NCI-H1930 (cell line): ENCODE measurements at regions not wholly inside any gene's neighbourhood (a gene's known extent, or its start where the extent isn't known, plus 50 kb on each side); places are given as distances from the start of the nearest gene placed in this dataset.
"Not testable (repeated sequence)": the region's sequence is repeated elsewhere in the genome, so short reads cannot be mapped to it uniquely, and the experiment has no call there.

ENCODE experiments used
- DNase-seq, 2 experiments: peaks; one replicate each; lab custom pipeline; 2025; lab: John Stamatoyannopoulos, UW

DNA sequence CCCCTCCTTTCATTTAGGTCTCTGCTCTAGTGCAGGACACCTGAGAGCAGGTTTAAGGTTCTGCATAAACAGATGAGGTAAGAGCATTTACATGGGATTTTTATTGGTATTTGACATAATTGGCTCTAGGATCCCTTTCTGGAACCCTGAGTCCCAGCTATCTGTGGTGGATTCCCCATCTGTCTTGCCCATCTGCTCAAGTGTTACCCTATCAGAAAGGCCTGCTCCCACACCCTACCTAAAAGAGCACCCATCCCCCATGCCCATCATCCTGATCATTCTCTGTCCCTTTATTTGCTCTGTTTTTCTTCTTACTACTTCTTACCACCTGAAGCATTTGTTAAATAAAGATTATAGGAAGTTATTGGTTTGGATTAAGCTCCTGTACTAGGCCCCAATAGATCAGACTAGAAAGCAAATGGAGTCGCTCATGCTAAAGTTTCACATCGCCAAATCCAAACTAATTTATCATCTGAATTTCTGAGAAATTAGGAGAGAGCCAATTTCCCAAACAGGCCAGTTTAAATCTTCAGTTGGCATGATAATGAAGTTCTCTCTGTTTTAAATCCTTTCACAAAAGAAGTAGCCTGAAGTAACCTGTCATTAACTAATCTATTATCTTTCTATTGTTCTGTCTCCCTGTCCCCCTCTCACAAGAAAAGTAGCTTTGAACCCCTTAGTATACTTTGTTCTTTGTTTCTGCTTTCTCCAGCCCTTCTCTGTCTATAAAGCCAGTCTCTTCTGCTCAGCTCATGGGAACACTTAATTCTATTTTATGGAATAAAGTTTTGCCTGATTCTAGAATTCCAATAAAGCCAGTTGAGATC is 178.6 kb downstream of the ZNF674 start:
- no peak for DNase-seq

DNA sequence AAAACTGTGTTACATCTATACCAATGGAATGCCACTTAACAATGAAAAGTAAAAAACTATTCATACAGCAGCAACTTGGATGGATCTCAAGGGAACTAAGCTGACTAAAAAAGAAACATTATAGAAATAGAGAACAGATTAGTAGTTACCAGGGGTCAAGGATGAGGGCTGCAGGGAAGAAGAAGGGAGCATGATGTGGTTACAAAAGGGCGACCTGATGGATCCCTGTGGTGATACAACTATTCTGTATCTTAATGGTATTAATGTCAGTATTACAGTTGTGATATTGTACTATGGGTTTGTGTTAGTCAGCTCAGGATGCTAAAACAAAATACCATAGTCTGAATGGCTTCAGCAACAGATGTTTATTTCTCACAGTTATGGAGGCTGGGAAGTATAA is 190.7 kb downstream of the ZNF674 start:
- no peak for DNase-seq

DNA sequence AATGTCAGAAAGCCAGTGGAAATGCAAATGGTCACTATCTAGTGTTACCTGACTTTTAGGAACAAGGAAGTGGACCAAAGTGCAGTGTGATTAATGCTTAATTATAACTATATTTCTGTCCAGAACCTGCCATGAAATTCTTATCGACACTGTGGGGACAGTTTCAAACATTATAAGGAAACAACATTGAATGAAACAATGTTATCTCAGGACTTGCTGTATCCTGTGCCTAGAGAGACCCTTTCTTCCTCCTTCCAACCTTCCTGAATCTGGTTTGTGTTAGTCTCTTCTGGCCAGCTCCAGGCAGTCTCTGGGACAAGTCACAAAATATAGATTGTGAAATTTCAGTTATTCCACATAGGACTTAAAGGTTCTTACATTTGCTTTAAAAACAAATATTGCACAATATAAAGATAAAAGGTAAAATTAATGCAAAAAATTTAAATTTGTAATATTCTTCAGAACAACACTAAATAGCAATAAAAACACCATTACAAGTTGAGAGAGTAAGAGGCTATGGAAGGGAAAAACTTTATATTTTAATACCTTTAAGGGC is 203.4 kb downstream of the ZNF674 start:
- DNase-seq: no peak

DNA sequence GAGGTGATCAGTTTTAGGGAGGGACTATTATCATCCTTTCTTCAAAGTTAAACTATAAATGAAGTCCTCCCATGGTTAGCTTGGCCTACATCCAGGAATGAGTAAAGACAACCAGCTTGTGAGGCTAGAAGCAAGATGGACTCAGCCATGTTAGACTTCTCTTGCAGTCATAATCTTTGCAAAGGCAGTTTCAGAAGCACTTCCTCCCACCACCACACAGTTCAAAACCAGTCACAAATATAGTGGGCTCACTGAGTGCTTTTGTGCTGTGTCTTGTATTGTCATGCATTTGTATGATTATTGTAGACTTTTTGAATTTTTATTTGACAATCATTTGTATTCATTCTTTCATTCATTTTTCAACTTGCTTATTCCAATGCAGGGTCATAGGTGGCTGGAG is 204.5 kb downstream of the ZNF674 start:
- no peak for DNase-seq

DNA sequence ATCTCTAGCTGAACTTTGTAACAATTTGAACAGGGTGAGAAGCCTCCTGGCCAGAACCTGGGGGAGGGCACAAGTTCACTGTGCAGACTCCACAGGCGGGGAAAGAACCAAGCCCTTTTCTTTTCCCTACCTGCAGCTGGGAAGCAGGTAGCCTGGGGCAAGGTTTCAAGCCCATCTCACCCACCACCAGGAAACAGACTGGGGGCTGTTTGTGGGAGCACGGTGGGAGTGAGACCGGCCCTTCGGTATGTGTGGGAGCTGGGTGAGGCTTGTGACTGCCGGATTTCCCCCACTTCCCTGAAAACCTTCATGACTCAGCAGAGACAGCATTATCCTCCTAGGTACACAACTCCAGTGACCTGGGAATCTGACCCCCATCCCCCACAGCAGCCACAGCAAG is 211.7 kb downstream of the ZNF674 start:
- no peak for DNase-seq

DNA sequence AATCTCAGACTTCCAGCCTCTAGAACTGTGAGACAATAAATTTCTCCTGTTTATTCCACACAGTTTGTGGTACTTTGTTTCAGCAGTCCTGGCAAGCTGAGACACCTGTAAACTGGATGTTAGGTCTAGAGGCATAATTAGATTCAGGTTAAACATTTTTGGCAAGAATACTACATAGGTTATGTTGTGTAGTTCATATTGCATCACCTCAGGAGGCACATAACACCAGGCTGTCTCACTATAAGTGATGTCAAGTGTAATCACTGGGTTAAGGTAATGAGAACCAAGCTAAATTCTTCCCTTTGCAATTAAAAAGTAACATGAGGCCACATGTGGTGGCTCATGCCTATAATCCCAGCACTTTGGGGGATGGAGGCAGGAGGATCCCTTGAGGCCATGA is 214.2 kb downstream of the ZNF674 start:
- no peak for DNase-seq

DNA sequence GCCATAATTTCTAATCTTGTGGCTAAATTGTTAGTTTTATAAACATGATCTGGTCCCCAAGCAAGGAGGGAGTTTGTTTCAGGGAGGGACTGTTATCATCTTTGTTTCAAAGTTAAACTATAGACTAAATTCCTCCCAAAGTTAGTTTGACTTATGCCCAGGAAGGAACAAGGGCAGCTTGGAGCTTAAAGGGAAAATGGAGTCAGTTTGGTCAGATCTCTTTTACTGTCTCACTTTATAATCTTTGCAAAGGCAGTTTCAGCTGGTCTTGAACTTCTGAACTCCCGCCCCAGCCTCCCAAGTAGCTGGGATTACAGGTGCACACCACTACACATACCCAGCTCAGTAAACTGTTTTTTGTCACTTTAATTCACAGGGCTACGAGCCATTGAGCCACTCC is 214.7 kb downstream of the ZNF674 start:
- DNase-seq: no peak

DNA sequence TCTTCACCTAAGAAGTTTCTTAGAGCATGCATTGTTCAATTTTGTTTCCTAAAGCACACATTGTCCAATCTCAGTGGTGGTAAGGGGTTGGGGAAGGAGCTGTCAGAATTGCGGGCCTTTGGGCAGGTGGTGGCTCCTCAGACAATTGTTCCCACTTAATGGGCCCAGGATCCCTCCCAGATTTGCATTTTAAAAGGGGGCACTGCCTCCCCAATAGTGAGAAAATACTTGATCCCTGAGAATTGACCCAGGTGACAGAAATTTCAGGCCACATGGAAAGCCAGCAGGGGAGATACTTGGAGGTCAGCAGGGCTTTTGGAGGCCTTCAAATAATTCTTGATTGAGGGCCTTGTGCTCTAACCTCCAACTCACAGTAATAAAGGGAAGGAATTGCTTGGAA is 217.1 kb downstream of the ZNF674 start:
- DNase-seq: no peak

DNA sequence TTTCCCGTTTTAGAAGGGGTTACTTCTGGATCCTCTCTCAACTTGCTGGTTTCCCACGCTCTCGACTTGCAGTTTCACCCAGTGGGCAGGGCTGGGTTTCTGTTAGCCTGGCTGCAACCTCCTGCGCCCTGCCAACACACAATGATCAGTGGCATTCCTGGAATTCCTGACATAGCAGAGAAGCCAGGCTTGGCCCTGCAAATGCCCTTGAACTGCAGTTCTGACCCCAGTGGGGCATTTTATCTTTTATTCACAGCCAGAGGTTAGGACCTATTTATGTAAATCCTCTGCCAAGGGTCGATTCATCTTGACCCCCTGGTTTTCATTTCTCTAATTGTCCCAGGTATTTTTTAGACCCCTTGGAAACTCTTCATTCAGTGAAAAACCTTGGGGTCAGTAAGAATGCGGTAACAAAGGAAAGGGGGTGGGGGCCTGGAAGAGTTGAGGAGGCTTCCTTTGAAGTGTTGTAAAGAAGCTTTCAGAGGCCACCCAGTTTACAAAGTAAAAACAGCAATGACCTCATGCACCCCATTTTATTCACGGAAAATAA is 217.6 kb downstream of the ZNF674 start:
- DNase-seq: no peak

DNA sequence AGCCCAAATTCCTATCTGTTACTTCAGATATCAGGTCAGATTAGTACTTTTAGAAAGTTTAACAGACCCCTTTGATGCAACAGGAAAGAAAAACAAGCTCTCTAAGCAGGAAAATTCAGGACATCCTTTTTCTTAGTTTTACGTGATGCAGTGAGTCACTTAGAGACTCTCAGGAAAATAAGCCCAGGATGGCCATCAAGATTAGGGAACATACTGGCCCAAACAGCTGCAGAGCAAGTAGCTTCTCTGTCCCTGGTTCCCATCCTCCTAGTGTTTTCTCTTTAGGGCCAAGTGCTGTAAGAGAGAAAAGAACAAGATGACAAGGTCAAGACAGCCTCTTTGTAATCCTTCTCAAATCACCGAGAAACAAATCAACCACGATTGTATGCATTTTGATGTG is 219.1 kb downstream of the ZNF674 start:
- DNase-seq: no peak

DNA sequence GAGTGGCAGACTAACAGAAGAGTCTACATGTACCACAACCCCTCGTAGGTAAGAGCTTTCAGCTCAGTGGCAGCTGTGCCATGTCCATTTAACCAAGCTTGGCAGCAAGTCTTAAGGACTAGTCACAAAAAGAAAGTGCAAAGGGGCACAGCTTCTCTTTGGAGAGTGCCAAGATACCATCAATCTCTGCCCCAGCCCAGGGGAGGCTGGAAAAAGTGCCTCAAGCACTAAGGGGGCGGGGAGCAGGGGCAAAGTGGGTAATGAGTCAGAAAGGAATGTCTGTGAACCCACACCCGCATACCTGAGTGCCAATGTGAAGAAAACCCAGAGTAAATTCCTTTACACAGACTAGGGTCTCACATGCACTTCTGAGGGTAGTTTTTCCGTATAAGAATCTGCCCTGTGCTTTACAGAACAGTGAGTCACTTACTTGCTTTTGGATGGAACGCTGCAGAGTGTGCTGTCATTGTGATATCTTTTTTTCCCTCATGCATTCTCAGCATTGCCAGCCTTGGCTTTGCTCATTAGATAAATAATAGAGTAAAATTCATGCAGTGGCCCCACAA is 219.8 kb downstream of the ZNF674 start:
- DNase-seq: no peak

DNA sequence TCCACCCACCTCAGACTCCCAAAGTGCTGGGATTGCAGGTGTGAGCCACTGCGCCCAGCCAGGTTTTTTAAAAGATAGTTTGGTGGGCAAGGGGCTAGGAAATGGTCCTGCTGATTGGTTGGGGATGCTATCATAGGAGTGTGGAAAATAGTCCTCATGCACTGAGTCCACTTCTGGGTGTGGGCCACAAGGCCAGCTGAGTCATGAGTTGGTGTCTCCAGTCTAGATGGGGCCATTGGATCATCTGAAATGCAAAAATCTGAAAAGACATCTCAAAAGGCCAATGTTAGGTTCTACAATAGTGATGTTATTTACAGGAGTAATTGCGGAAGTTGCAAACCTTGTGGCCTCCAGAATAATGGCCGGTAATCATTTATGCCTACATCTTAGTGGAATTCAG is 221.1 kb downstream of the ZNF674 start:
- no peak for DNase-seq

DNA sequence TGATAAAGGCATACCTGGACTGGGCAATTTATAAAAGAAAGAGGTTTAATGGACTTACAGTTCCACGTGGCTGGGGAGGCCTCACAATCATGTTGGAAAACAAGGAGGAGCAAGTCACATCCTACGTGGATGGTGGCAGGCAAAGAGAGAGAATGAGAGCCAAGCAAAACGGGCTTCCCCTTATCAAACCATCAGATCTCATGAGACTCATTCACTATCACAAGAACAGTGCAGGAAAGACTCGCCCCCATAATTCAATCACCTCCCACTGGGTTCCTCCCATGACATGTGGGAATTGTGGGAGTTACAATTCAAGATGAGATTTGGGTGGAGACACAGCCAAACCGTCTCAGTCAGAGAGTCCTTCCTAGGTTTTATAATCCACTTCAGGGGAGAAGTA is 222.3 kb downstream of the ZNF674 start:
- not testable (repeated sequence) for DNase-seq

DNA sequence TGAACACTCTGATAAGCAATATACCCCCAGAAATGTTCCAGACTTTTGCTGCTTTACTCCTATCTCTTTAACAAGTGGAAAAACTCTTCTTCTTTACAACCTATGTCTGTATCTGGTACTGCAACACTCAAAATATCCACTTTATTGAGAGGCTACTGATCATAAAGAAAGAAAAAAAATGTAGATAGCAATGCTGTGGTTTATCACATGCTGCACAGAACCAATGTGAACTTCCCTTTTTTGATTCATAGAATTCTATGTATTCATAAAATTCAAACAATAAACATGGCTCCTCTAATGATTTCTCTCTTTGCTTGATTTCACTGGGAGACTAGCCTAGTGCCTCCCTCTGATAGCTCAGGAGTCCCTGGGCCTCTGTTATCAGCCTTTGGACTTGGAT is 223.5 kb downstream of the ZNF674 start:
- DNase-seq: no peak

DNA sequence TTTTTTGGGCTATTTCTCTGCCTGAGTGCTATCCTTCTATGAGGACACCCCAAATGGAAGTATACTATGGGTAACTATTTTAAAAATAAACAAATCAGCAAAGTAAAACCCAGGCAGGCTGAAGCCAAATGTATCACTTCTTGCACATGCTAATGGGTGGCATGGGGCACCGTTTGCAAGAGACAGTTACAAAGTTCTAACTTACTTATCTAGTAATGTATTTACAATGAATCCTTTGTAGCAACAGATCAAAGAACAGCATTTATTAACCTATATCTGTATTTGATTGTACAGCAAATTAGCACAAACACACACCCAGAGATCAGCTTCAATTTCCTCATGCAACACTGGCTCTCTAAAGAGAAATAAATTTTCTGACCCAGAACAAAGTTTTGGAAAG is 225.5 kb downstream of the ZNF674 start:
- DNase-seq: no peak

DNA sequence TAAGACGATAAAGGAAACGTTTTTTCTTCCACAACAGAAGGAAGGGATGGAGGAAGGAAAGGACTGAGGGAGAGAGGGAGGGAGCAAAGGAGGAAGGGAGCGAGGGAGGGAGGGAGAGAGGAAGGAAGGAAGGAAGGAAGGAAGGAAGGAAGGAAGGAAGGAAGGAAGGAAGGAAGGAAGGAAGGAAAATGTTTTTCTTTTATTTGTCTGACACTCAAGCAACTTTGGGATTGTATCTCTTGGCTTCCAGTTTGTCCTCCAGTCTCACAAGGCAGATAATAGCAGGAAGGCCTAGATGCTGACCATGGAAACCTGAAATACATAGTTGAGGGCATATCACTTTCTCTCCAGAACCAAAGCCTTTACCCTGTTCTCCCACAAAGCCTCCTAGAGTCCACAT is 226.7 kb downstream of the ZNF674 start:
- DNase-seq: no peak

DNA sequence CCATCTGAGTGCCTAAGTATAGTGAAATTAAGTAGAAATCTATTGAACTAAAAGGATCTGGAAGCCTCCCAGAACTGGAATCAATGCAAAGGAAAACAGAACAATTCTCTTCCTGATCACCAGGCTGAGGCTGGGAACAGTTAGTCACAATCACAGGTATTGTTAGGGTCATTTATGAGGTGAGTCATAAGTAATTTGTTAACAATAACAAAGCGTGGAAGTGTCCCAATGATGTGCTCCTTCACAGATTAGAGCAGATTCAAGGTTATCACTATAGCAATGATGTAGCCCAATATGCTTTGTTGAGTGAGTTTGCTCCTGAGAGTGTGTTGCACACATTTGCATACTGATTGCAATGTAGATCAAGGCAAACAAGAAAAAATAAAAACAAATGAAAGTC is 228.1 kb downstream of the ZNF674 start:
- no peak for DNase-seq

DNA sequence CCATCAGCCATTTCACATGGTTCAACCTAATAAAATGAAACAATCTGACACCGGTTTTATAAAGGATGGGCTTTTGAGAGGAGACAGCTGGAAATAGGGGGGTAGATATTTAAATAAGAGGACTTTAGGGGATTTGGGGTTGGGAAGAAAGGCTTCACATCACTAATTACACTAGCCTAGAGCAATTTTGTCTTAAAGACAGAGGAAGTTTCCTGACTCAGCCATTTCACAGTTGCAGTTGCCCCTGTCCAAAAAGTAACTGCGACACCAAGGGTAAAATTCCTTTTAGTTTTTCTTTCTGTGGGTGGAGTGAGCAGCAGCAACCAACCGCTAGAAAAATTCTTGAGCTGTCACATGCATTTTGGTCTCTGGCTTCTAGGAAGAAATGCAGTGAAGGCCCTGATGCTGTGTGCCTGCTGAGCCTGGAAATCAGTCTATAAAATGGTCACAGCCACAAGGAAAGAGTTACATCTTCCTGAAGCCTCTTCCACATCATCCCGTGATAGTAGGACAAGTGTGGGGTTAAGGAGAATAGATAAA is 233.6 kb downstream of the ZNF674 start:
- no peak for DNase-seq

DNA sequence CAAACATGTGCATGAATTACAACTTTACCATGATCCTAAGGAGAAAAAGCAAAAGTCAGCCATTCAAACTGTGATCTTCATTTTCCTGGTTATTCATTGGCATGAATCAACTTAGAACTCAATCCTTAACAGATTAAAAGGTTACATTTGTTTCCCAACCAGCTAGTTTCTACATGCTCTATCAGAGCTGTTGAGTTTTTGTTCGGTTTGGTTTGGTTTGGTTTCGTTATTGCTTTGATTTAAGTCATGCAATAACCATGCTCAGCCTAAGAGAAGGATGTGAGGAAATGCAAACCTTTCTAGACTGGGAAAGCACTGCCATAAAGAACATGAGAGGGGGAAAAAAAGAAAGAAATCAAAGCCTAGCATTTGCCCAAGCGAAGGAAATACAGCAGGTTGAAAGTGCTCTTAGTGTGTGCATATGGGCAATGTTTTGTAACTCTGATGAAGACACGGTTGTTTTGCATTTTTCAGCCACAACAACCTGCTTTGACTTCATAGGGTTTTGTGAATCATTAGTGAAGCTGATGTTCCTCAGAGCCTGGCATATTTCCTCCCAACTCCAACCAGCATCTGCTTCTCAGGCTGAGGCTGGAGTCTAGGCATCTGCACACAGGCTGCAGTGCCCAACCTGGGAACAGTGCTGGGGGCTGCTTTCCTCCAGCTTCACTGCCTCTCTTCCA is 234.3 kb downstream of the ZNF674 start:
- no peak for DNase-seq

DNA sequence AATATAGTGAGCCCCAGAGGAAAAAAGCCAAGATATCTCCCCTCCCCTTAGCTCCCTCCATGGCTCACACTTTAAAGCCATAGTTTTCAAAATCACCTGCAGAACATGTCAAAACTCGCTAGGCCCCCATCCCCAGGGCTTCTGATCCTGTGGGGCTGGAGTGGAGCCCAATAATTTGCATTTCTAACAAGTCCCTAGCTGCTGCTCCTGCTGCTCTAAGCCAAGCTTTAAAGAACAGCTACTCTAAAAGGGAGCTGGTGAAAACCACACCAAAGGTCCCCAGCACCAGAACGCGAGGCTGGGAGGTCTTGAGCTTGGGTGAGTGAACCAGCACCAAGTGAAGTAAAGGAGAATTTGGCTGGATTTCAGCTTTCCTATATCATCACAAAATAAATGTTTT is 237.1 kb downstream of the ZNF674 start:
- no peak for DNase-seq

DNA sequence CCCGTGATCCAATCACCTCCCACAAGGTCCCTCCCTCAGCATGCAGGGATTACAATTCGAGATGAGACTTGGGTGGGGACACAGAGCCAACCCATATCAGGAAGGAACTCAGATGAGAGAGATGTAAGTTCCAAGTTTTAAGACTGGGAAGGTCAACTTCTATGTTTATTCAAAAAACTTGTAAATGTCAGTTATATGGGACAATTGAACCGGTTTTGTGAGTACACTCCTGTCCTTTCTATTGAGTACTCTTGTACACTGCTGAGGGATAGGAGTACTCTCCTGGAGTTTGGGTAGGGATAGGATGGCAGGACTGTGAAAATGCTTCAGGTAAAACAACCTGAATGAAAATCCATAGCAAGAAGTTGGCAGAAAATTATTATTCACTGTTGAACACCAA is 239.1 kb downstream of the ZNF674 start:
- no peak for DNase-seq

DNA sequence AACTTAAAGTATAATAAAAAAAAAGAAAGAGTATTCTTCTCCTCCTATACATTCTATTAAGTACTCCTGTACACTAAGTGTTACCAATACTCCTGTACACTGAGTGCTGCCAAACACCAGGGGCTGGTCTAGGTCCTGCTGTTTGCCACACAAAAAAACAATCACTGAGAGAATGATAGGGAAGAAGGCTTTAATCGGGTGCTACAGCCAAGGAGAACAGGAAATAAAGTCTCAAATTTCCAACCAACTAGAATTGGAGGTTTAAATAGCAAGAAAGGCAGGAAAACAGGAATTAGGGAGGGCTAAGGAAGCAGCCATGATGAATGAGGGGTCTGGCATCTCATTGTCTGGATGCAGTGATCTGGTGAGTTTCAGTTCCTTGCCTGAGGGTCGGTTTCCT is 239.8 kb downstream of the ZNF674 start:
- DNase-seq: no peak

DNA sequence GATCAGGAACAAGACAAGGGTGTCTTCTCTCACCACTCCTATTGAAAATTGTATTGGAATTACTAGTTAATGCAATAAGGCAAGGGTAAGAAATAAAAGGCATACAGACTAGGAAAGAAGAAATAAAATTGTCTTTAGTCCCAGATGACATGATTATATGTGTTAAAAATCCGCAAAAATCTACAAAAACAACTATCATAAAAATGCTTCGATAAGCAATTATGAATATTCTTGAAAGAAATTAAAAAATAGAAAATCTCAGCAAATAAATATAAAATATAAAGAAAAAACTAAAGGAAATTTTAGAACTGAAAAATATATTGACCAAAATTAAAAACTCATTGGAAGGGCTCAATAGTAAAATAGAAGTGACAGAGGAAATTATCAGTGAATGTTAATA is 243.3 kb downstream of the ZNF674 start:
- DNase-seq: no peak
